ENCODE measurements at regions not wholly inside any gene's neighbourhood (a gene's known extent, or its start where the extent isn't known, plus 50 kb on each side); places are given as distances from the start of the nearest gene placed in this dataset.

GRCh38 chr18:11498821-11499220, 110.6 kb upstream of the SLC35G4 start:
- TF ChIP-seq POLR2A (IDR thresholded peaks at IDR 0.05) (no peak), CTCF (IDR thresholded peaks at IDR 0.05) (no peak)

All from ovary (tissue), 3 donors.